GM18502 (cell line): ENCODE measurements at regions not wholly inside any gene's neighbourhood (a gene's known extent, or its start where the extent isn't known, plus 50 kb on each side); places are given as distances from the start of the nearest gene placed in this dataset.
"Not testable (repeated sequence)": the region's sequence is repeated elsewhere in the genome, so short reads cannot be mapped to it uniquely, and the experiment has no call there.

Source experiments
- ATAC-seq: cut with Tn5 transposase; IDR thresholded peaks from one replicate; pipeline ENCODE4 v1.9.1; 2021; ENCODE audit warnings: mild to moderate bottlenecking; ENCODE audit not compliant: unreplicated experiment, poor library complexity

GRCh38 chr13:28574617-28575142 lies 79.8 kb upstream of the FLT1 start:
- ATAC-seq, result peak; percentile 74

DNA sequence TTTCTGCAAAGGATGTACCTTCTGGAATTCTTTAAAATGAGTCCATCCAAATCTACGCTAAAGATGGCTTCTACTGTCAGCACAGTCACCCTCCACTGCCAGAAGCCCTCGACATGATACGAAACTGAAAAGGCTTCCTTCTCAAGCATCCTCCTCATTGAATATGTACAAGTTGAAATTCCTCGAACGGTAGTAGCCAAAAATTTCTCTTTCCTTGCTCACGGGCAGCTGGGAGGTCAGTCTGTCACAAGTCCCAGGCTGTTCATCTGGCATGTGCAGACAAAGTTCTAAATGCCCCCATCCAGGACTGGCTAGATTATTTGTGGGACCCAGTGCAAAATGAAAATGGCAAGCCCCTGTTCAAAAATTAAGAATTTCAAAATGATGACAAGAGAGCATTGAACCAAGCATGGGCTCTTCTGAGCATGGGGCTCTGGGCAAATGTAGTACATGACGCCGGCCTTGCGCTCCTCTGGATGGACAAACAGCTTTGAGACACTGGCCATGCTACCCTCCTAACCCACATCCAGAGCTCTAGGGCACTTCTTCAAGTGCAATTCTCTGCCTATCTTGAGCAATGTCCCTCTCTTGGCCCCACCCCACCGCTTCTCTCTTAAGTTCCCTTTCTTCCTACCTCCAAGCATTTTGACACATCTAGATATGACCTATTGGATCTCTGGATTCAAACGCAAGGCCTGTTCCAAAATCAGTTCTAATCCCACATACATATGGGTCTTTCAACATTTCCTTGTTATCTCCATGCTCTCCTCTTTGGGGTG lies 78.9 kb upstream of the FLT1 start:
- no peak for ATAC-seq

DNA sequence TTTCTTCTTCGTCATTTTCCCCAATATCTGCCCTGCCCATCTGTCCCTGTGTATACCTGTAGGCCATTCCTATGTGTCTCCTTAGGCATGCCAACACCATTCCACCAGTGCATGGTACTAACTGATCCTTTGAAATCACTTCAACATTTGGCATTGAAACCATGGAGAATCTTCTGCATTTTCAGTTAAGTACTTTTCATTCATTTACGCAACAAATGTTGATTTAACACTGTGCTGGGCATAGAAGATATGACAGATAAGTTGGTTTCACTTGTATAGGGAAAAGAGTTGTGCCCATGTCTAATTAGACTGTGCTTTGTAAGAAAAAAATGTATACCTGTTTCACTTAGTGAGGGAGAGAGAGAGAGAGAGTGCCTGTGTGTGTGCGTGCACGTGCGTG lies 77.9 kb upstream of the FLT1 start:
- no peak for ATAC-seq

DNA sequence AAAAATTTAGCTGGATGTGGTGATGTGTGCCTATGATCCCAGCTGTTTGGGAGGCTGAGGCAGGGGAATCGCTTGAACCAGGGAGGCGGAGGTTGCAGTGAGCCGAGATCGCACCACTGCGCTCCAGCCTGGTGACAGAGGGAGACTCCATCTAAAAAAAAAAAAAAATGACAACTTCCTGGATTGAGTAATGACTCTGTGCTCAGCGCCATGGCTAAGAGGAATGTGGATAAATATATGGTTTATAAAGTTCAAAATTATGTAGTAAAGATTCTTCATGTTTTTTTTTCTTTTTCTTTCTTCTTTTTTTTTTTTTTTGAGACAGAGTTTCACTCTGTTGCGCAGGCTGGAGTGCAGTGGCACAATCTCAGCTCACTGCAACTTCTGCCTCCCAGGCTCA lies 75.4 kb upstream of the FLT1 start:
- not testable (repeated sequence) for ATAC-seq

DNA sequence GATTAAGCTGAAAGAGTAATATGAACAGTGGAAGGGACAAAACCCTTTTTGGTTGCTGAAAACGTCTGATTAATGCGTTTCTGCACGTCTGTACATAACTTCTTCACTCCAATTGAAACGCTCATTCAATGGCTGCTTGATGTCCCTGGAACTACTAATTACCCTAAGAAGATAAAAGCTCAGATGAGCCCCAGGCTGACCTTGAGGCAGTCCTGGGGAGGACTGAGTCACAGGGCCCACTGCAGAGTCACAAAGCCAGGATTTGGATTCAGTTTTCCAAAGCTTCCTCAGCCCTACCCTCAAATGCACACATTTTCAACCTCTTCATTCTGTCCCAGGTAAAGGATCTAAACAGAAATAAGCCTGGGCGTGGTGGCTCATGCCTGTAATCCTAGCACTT lies 75.0 kb upstream of the FLT1 start:
- no peak for ATAC-seq

- peak; percentile 94 for ATAC-seq
These were observed 73.4 kb upstream of the FLT1 start for GRCh38 chr13:28568286-28568685.

GRCh38 chr13:28566891-28567290 lies 72.0 kb upstream of the FLT1 start:
- no peak for ATAC-seq

GRCh38 chr13:28566283-28566682 lies 71.4 kb upstream of the FLT1 start:
- ATAC-seq, result no peak

DNA sequence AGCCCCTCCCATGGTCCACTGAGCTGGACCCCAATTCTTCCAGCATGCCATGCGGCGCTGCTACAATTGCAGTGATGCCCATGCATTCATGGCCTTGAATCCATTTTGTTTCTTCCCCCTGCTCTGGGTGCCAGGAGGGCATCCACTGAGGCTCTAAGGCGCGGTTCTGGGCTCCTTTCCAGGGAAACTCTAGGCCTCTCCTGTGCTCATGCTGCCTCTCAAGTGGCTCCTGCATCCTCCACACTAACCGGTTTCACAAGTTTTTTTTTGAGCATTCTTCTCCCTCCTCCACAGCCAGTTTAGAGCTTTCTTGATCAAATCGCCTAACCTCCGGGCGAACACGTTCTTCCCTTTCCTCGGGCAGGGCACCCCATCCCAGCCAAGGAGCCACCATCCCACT lies 69.1 kb upstream of the FLT1 start:
- ATAC-seq, result no peak

GRCh38 chr13:28563609-28564008 lies 68.7 kb upstream of the FLT1 start:
- no peak for ATAC-seq

GRCh38 chr13:28560612-28561011 lies 65.7 kb upstream of the FLT1 start:
- ATAC-seq, result no peak

DNA sequence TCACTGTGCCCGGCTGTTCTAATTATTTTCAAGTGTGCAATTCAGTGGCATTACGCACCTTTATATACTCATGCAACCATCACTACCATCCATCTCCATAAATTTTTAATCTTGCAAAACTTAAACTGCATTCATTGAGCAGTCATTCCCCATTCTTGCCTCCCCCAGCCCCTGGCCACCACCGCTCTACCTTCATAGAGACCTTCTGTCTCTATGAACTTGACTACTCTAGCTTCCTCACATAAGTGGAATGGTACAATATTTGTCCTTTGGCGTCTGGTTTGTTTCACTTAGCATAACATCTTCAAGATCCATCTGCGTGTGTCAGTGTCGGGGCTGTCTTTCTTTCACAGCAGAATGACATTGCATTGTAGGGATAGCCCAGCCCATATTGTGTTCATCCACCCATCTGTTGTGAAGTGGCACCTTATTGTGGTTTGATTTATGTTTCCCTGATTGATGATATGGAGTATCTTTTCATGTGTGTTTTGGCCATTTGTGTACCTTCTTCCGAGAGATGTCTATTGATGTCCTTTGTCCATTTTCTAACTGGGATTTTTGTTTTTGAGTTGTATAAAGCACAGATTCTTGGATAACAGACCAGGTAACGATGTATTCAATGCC lies 64.8 kb upstream of the FLT1 start:
- ATAC-seq, result no peak

DNA sequence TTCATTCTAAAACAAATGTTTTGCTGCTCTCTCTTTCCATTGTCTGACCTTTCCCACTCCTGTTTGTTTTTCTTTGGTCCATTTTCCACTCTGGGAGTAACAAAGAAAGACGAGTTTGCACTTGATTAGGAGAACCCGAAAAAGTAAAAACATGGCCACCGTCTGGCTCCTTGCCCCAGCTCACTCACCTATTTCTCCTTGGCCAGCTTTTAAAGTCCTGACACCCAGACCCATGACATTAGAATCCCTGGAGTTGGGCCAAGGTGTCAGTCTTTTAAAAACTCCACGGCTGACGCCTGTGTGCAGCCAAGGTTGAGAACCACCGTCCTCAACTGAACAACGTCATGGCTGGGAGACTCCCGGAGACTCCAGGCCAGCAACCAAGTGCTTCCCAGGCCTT lies 63.6 kb upstream of the FLT1 start:
- ATAC-seq, result no peak

DNA sequence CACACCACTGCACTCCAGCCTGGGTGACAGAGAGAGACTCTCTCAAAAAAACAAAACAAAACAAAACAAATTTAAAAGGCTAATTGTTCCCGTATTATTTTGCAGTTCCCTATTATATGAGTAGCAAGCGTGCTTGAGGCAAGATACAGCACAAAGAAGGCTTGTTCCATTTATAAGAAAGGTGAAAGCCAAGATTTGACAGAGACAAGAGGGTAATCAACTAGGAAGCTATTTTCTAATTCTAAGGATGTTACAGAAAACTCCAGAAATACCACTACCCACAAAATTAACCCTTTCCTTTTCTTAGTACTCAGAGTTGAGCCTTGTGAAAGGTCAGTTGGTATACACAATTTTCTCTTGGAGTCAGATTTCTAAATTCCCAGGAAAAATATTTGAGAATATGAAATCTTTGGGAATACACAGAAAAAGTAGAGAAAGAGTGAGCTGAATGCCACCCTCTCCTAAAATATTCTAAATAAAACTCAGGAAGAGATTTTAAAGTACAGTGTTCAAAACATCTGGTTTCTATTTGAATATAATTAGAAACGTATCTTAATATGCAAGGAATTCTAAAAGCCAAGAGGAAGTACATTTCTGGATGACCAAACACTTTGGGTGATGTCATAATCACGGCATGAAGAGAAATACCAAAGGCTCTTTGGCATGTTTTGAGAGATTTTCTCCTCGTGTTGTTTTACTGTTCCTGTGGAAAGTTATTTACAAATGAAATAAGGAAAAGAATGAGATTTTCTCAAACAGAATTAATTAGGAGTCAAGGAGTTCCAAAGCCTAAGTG lies 63.0 kb upstream of the FLT1 start:
- ATAC-seq, result no peak

DNA sequence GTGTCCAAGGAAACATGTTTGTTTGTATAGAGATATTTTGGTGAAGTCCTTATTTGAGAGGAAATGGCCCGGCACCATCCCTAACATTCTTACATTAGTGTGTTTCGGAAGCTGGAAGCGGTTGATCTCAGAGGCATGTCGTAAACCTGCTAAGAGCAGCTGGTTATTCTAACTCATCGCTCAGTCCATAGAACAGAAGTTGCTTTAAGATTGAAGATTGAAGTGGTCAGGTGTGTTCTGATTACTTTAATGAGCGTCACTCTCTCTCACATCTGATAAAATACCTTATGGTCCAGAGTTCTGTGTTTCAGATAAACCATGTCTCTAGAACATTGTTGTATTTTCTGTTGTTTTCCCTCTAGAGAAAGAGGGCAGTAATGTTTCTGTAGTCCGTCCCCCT lies 60.2 kb upstream of the FLT1 start:
- no peak for ATAC-seq

GRCh38 chr13:28553971-28554370 lies 59.0 kb upstream of the FLT1 start:
- no peak for ATAC-seq

- no peak for ATAC-seq
These were observed 57.4 kb upstream of the FLT1 start for GRCh38 chr13:28552288-28552687.

DNA sequence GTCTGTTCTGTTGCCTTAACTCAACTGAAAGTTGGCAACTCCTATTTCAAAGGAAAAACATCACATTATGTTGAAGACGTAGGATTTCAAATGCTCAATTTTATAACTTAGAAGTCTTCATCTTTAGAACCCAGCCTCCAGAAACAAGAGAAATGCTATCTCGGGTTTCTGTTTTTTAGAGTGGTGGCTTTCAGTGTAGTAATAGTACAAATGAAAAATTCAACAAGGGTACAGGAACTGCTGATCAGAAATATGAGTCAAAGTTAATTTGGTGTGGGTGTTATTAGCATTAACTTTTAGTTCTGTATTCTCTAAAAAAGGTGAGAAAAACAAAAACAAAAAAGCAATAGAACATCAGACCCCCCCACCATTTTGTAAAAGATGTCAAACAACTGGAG lies 56.6 kb upstream of the FLT1 start:
- ATAC-seq, result no peak

DNA sequence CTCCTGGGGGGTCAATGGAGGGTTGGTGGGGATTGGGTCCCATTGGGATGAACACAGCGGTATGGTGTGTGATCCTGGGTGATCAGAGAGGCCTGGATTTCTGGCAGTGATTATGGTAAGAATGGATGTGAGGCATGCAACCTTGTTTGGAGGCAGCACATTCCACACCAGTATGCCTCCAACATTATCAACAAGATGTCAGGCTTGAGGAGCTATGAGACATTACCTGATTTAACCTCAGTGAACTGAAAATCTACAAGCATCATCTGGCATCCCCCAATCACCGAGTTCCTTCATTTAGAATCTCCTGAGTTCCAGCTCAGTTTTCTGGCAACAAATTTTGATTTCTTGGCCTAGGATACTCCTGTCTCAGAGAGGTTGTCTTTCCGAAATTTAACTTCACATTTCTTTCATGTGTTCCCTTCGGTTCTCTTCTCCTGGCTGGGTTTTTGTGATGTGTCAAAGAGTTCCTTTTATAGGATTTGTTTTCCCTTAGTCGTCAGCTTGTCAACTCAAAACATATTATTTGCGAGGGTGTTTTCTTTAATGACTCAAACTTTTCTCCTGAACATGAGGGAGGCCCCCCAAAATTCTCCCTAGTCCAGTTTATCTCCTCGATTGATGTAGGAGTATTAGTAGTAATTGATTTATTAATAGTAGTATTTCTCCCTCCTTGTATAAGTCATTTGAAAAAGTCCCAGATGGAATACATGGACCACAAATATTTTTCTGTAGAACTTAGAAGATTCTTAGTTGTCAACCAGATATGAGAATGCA lies 56.0 kb upstream of the FLT1 start:
- ATAC-seq, result no peak

- no peak for ATAC-seq
These were observed 55.2 kb upstream of the FLT1 start for GRCh38 chr13:28550091-28550490.
